Tibial nerve (tissue), 4 donors: ENCODE measurements at regions not wholly inside any gene's neighbourhood (a gene's known extent, or its start where the extent isn't known, plus 50 kb on each side); places are given as distances from the start of the nearest gene placed in this dataset.

ENCODE experiments used
- DNase-seq, 2 donors: peaks; one replicate each; pipeline ENCODE4 v3.0.0-alpha.2; 2019; ENCODE audit warnings: low spot score in 2 of 2
- H3K27ac ChIP-seq, 4 donors: fragments of 200-600 bp; sonication (generic) in 3 of 4; one replicate each; pipeline ENCODE4 v1.5.1; 2017 to 2019; ENCODE audit warnings: mild to moderate bottlenecking in 1 of 4
- H3K27me3 ChIP-seq, 2 donors: fragments of 200-600 bp; sonication (generic) in 1 of 2; one replicate each; pipeline versions ENCODE4 v1.5.1 to v1.6.0; 2017 to 2019
- H3K36me3 ChIP-seq, 3 donors: fragments of 200-600 bp; sonication (generic); one replicate each; pipeline ENCODE4 v1.5.1; 2018 to 2019
- H3K4me1 ChIP-seq, 4 donors: fragments of 200-600 bp; sonication (generic) in 3 of 4; one replicate each; pipeline ENCODE4 v1.5.1; 2017 to 2019
- H3K4me3 ChIP-seq, 4 donors: fragments of 200-600 bp; sonication (generic) in 3 of 4; one replicate each; pipeline ENCODE4 v1.5.1; 2017 to 2019; ENCODE audit warnings: mild to moderate bottlenecking in 1 of 4, moderate library complexity in 1 of 4
- H3K9me3 ChIP-seq, 4 donors: fragments of 200-600 bp; sonication (generic) in 3 of 4; one replicate each; pipeline ENCODE4 v1.5.1; 2017 to 2019
- CTCF ChIP-seq, 5 experiments: fragments of 200-600 bp in 3 of 5; fragments of 450-650 bp in 2 of 5; sonication (generic) in 3 of 5; IDR thresholded peaks; one replicate each; pipeline ENCODE4 v1.5.1; 2016 to 2019; ENCODE audit warnings: antibody characterized with exemption in 5 of 5, mild to moderate bottlenecking in 3 of 5, moderate library complexity in 2 of 5
- EP300 ChIP-seq, 2 donors: sonication (generic); formaldehyde crosslinking; IDR thresholded peaks; one replicate each; pipeline ENCODE4 v1.6.1; 2017; ENCODE audit warnings: antibody characterized with exemption in 2 of 2, mild to moderate bottlenecking in 1 of 2
- POLR2A ChIP-seq, 2 donors: fragments of 450-650 bp; IDR thresholded peaks; one replicate each; pipeline ENCODE4 v1.6.1; 2017; ENCODE audit warnings: antibody characterized with exemption in 2 of 2, mild to moderate bottlenecking in 2 of 2, moderate library complexity in 2 of 2
- WGBS, 2 donors: methylation state at CpG; one replicate each; pipeline ENCODE4 v1.1.5; 2018; 5-methylcytosine and 5-hydroxymethylcytosine counted together

GRCh38 chr5:61808909-61809308 is 476.9 kb downstream of the ZSWIM6 start:
- no peak overlapping the region for H3K27ac ChIP-seq
- H3K9me3 ChIP-seq = no peaks in the 10 kb centered on the region
- TF ChIP-seq CTCF (IDR thresholded peaks at IDR 0.05) = no peak
- TF ChIP-seq POLR2A (IDR thresholded peaks at IDR 0.05) = no peak
- no peak for TF ChIP-seq EP300 (IDR thresholded peaks at IDR 0.05)
- no peaks in the 10 kb centered on the region for H3K27me3 ChIP-seq
- H3K4me3 ChIP-seq = no peak overlapping the region
- 90% methylated on average over 9 of the region's 9 CpGs for WGBS, 2 donors
- no peaks in the 10 kb centered on the region for H3K36me3 ChIP-seq
- no peaks in the 10 kb centered on the region for H3K4me1 ChIP-seq
- no peak for DNase-seq

DNA sequence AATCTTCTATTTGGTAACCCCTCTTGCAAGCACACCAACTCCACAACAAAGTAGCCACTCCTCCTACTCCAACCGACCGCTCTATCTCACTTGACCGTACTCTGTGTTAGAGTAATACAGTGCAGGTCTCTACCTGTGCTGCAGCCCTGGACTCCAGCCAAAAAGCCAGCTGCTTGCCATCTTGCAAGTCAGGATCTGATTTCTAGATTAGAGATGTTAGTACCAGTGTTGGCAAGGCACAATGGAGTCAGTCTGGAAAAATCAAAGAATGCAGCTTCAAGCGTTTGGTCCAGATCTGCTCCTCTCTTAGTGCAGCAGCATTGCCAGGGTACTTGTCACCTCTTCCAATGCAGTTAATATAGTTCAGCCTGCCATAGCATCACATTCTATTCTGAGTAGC is 477.6 kb downstream of the ZSWIM6 start:
- H3K27me3 ChIP-seq = no peaks in the 10 kb centered on the region
- H3K27ac ChIP-seq = no peak overlapping the region
- TF ChIP-seq EP300 (IDR thresholded peaks at IDR 0.05) (no peak), POLR2A (IDR thresholded peaks at IDR 0.05) (no peak), CTCF (IDR thresholded peaks at IDR 0.05) (no peak)
- DNase-seq = no peak
- H3K4me3 ChIP-seq = no peak overlapping the region
- H3K9me3 ChIP-seq = no peaks in the 10 kb centered on the region
- WGBS, 2 donors = 86% methylated on average over 4 of the region's 4 CpGs
- H3K4me1 ChIP-seq = no peaks in the 10 kb centered on the region
- H3K36me3 ChIP-seq = no peaks in the 10 kb centered on the region

GRCh38 chr5:61811052-61811451 is 479.0 kb downstream of the ZSWIM6 start:
- Histone ChIP-seq H3K27me3 (no peaks in the 10 kb centered on the region), H3K4me1 (no peaks in the 10 kb centered on the region), H3K27ac (no peak overlapping the region), H3K36me3 (no peaks in the 10 kb centered on the region), H3K4me3 (no peak overlapping the region), H3K9me3 (no peaks in the 10 kb centered on the region)
- WGBS, 2 donors = 34 to 43% methylated on average over 1 of the region's 1 CpG
- no peak for TF ChIP-seq POLR2A (IDR thresholded peaks at IDR 0.05)
- no peak for TF ChIP-seq EP300 (IDR thresholded peaks at IDR 0.05)
- no peak for TF ChIP-seq CTCF (IDR thresholded peaks at IDR 0.05)
- no peak for DNase-seq

DNA sequence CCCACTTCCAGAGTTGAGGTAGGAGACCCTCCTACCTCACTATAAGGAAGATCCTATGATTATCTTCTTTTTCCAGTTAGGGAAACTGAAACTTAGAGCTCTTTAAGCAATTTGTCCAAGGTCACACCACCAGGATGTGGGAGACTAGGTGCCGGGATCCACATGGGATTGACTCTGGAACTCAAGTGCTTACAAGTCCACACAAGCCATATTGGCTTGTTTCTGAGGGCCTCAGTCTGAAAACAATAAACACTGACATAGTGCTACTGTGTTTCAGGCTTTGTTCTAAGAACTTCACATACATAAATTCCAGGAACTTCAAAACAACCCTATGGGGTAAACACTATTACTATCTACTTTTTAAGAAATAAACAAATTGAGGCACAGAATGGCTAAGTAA is 481.3 kb downstream of the ZSWIM6 start:
- no peak overlapping the region for H3K27ac ChIP-seq
- DNase-seq = no peak

GRCh38 chr5:61815339-61815738 is 483.3 kb downstream of the ZSWIM6 start:
- TF ChIP-seq EP300 (IDR thresholded peaks at IDR 0.05) (no peak), CTCF (IDR thresholded peaks at IDR 0.05) (no peak), POLR2A (IDR thresholded peaks at IDR 0.05) (no peak)
- no peak overlapping the region for H3K27ac ChIP-seq
- WGBS, 2 donors = 86 to 97% methylated on average over 1 of the region's 1 CpG
- DNase-seq = no peak
- no peaks in the 10 kb centered on the region for H3K9me3 ChIP-seq
- no peak overlapping the region for H3K4me3 ChIP-seq
- H3K4me1 ChIP-seq = peaks cover 0 to 7% (median 1%) of the 10 kb centered on the region in 4 donors
- no peaks in the 10 kb centered on the region for H3K36me3 ChIP-seq
- H3K27me3 ChIP-seq = no peaks in the 10 kb centered on the region

More for the DNA sequence above, 481.3 kb downstream of the ZSWIM6 start:
- H3K36me3 ChIP-seq = no peaks in the 10 kb centered on the region
- no peak for TF ChIP-seq POLR2A (IDR thresholded peaks at IDR 0.05)
- TF ChIP-seq CTCF (IDR thresholded peaks at IDR 0.05) = no peak
- TF ChIP-seq EP300 (IDR thresholded peaks at IDR 0.05) = no peak
- no peaks in the 10 kb centered on the region for H3K27me3 ChIP-seq
- 87 to 93% methylated on average over 1 of the region's 1 CpG for WGBS, 2 donors
- peaks cover 0 to 4% (median 1%) of the 10 kb centered on the region in 4 donors for H3K4me1 ChIP-seq
- no peak overlapping the region for H3K4me3 ChIP-seq
- H3K9me3 ChIP-seq = no peaks in the 10 kb centered on the region
